ENCODE measurements at regions not wholly inside any gene's neighbourhood (a gene's known extent, or its start where the extent isn't known, plus 50 kb on each side); places are given as distances from the start of the nearest gene placed in this dataset.
A peak's percentile ranks its signal among the peaks of the same experiment; 100 is the strongest.

GRCh38 chr6:94254689-94255088 is 835.3 kb upstream of the EPHA7 start:
- TF ChIP-seq CTCF (IDR thresholded peaks at IDR 0.05): peak in 1 of 5 experiments; percentile 11
- no peak for TF ChIP-seq EP300 (IDR thresholded peaks at IDR 0.05)
- TF ChIP-seq POLR2A (IDR thresholded peaks at IDR 0.05): no peak

Measured in tibial nerve (tissue), 4 donors.